ENCODE measurements at regions not wholly inside any gene's neighbourhood (a gene's known extent, or its start where the extent isn't known, plus 50 kb on each side); places are given as distances from the start of the nearest gene placed in this dataset.
"Not testable (repeated sequence)": the region's sequence is repeated elsewhere in the genome, so short reads cannot be mapped to it uniquely, and the experiment has no call there.

DNA sequence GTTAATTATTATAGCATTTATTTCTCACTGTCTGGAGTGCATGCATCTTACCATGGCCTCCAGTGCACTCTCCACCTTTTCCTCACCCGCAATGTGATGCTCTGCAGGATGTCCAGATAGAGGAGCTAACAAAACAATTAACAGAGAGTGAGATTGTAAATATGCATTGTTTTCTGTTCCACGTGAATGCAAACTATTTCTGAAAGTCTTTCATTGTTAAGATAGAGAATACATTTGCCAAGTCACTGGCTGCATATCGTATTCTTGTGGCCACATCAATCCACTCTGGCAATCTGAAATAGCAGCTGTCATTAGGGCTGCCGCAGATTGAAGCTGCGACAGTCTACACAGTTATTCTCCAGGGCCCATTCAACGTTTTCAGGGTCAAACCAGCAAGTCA, 143.8 kb downstream of the DUSP10 start:
- DNase-seq: no peak

GRCh38 chr1:221601166-221601565, 140.7 kb downstream of the DUSP10 start:
- no peak for DNase-seq

DNA sequence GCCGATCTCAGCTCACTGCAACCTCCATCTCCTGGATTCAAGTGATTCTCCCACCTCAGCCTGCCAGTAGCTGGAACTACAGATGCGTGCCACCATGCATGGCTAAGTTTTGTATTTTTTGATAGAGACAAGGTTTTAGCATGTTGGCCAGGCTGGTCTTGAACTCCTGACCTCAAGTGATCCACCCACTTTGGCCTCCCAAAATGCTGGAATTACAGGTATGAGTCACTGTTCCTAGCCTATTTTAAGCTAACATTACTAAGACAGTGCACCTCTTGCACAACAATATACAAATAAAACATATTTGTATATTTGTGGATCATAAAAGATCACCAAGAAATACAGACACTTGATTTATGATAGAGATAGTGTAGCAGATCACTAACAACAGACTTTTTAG, 139.1 kb downstream of the DUSP10 start:
- no peak for DNase-seq

DNA sequence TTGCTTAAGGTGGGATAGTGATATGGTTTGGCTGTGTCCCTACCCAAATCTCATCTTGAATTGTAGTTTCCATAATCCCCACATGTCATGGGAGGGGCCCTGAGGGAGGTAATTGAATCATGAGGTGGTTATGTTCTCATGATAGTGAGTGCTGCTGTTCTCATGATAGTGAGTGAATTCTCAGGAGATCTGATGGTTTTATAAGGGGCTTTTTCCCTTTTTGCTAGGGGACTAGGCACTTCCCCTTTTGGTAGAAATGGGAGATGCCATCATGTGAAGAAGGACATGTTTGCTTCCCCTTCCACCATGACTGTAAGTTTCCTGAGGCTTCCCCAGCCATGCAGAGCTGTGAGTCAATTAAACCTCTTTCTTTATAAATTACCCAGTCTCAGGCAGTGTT, 137.5 kb downstream of the DUSP10 start:
- not testable (repeated sequence) for DNase-seq

GRCh38 chr1:221604948-221605347, 136.9 kb downstream of the DUSP10 start:
- no peak for DNase-seq

GRCh38 chr1:221605569-221605968, 136.3 kb downstream of the DUSP10 start:
- no peak for DNase-seq

DNA sequence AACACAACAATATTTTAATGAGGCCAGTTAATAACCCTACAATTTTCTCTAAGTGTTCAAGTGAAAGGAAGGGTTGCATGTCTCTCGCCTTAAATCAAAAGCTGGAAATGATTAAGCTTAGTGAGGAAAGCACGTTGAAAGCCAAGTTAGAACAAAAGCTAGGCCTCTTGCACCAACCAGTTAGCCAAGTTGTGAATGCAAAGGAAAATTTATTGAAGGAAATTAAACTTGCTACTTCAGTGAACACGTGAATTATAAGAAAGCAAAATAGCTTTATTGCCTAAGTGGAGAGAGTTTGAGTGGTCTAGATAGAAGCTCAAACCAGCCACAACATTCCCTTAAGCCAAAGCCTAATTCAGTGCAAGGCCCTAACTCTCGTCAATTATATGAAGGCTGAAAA, 135.6 kb downstream of the DUSP10 start:
- no peak for DNase-seq

DNA sequence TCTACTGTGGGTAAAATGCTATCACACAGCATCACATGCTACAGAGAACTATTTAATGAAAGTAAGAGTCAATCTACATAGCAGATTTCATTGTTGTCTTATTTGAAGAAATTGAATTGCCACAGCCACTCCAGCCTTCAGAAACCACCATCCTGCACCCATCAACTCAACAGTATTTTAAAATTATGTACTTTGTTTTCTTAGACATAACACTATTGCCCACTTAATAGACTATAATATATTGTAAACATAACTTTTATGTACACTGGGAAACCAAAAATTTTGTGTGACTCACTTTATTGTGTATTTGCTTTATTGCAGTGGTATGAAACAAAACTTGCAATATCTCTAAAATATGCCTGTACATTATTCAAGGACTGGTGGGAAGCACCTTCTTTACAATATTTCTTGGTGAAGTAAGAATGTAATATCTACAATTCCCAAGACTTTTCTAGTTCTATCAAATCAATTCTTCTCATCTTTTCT, 133.0 kb downstream of the DUSP10 start:
- no peak for DNase-seq

DNA sequence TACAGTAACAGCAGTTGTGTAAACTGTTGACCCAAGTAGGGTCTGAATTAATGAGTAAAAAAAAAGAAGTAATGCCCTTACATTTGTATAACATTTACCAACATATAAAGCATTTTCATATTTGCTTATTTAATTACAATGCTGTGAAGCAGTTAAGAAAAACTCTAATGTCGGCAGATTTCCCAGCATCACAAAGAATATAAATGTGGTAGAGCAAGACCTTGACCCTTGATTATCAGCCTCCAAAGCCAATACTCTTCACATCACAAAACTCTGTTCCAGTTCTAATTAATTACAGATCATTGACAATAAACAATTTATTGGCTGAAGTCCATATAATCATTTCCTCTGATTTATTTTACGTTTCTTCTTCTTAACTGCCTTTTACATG, 130.2 kb downstream of the DUSP10 start:
- DNase-seq: no peak

DNA sequence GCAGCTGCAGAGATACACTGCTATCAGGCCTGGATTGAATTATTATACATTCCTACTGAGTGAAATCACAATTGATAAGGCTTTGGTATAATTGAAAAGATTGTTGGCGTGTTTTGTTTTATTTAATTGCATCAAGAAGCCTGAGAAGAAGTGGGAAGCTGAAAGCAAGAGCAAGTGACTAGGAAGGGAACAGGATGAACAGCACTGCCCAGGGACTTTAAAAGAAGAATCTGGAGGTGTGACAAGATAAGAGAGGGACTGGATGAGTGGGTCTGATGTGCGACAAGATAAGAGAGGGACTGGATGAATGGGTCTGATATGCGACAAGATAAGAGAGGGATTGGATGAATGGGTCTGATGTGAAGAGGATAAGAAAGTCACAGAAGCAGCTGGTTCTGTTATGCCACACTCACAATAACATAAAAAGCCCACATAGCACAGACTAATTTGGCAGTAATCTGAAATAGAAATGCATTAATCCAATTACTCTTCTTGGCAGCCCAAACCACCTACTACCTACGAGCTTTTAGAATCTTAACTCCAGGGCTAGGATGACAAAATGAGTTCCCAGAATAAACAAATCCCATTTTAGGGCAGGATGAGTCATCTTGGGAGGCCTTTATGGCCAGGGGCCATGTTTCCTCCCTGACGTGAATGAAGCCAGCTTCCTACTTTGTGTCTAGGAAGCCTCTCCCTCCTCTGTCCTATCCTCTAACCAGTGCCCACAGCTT, 129.7 kb downstream of the DUSP10 start:
- no peak for DNase-seq

DNA sequence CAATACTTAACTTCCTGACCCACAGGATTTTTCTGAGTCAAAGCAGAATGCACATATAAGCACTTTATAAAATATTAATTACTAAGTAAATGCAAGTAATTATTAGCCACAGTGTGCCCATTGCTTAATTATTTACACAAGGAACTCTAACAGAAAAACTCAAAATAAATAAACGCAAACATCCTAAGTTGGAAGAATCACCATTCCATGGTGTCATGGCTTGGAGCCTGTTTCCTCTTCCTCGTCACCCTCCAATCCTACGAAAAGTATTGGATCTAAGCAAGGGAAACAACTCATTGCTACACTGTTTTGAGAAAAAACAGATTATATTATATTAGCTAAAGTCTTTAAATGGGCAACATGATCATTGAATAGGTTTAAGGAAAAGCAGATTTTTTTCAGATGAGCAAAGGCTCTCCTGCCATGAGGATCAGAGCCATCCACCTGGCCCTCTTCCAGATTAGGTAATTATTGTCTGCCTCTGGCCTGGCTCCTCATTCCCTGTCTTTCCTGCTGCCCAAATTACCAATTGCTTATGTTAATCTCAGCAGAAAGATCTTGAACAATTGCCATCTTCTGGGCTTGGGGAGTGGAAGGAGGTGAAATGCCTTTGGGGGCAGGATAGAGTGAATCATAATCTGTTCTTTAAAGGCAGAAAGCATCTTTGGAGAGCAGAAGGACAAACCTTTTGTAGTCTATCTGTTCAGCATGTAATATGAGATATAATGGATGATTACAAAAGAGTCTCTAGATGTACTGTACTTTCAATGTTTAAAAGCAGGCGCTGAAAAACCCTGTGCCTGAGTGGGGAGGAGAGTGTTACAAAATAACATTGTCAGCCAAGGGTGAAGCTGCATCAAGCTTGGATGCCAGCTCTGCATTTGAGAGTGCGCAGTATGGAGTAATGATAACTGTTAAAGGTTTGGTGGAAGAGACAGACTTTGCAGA, 121.2 kb downstream of the DUSP10 start:
- DNase-seq: no peak

- DNase-seq: no peak
Observed at GRCh38 chr1:221621683-221622082, 120.2 kb downstream of the DUSP10 start.

DNA sequence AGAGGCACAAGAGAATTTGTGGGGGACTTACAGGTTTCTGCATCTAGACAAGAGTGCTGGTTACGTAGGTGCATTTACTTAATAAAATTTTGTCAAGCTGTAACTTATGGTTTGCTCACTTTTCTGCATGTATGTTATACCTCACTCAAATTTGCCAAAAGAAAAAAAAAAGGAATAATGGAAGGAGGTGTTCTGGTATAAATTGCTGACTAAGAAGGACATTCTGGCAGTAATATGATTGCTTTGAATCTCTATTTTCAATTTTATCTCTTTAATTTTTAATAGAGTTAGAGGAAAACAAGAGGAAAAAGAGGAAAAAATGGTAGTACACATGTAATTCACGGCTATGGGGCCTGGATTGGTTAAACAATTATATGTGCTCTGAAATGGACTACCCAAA, 119.5 kb downstream of the DUSP10 start:
- no peak for DNase-seq

- no peak for DNase-seq
Observed at GRCh38 chr1:221625026-221625425, 116.9 kb downstream of the DUSP10 start.

DNA sequence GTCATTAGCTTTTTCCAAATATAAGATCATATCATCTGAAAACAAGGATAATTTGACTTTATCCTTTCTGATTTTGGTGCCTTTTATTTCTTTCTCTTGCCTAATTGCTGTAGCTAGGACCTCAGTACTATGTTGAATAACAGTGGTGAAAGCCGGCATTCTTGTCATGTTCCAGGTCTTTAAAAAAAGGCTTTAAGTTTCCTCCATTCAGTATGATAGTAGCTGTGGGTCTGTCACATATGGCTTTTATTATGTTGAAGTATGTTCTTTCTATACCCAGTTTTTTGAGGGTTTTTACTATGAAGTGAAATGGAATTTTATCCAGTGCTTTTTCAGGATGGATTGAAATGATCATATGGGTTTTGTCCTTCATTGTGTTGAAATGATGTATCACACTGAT, 115.8 kb downstream of the DUSP10 start:
- DNase-seq: no peak

DNA sequence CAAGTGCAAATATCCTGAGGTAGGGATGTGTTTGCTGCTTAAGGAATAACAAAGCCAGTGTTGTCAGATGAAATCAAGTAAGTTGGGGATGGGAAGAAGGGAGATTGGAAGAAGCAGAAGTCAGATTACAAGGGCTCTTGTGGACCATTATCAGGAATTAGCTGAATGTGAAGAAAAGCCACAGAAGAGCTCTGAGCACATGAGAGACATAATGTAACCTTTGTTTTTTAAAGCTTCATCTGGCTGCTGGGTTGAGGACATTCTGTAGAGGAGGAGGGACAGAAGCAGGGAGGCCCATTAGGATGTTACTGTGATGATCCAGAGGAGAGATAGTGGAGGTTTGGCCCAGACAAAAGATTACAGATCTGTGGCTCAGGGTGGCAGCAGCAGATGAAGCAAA, 111.7 kb downstream of the DUSP10 start:
- no peak for DNase-seq

DNA sequence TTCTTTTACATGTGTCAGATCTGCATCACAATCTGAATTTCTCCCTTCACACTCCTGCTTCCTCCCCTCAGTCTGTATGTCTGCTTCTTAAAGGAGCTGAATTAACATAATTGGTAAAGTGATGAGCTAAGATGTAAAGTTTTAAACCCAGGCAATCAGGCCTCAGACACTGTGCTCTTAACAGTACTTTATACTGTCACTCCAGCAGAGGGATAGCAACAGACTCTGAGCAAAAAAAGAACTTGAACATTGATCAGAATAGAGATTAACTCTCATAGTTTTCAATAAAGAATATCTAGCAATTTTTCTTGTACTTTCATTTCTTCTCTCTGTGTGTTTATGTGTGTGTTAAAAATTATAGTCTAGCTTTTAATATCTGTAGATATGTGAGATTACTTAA, 110.3 kb downstream of the DUSP10 start:
- DNase-seq: no peak

DNA sequence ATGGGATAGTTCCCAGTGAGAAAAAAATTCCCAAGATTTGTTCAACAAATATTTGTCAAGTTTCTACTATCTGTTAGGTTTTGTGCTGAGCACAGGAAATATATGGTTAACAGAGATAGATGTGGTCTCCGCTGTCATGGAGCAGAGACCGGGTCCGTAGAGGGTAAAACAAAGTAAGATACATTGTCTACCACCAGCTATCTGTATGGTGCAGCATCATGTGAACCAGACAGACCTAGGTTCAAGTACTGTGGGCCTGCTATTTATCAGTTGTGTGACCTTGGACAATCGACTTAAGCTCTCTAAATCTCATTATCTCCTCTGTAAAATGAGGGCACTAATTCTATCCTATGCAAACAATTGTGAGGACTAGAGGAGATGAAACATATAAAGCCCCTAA, 109.8 kb downstream of the DUSP10 start:
- DNase-seq: no peak

DNA sequence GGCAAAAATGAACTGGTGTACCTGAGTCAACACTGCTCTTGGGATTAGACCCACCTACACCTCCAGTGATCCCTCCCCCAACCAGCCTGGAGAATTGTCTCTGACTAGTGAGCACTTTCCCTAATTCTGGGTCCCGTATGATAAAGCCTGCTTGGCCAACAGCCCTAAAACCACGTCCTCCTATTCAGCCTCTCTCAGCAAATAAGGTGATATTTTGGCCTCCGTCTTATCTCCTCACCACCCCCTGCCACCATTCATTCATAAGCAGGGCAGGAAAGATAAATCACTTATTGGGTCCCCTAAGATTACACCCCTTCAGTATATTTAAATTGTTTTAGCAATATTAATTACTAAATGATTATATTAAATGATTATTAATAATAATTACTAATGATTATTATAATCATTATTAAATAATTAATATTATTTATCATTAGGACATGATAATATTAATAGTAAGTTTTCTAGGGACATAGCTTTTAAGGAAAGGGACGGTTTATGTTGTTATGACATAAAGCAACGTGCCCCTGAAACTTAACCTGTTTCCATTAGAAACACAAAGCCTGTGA, 108.0 kb downstream of the DUSP10 start:
- DNase-seq: no peak

DNA sequence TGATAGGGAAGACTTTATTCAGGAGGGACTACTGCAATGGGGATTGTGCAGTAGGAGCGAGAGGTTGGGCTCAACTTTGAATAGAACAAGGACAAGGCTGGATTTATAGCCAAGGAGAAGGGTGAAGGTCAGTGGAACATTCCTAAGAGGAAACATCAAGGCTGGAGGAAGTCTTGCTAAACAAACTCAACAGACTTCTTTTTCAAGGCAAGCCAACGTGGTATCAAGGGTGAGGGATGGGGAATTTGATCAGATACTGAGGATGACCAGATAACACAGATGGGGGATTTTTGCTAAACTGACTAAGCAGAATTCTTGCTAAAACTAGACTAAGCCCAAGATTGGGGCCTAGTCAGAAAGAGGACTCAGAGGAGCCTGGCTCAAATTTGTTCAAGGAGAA, 107.3 kb downstream of the DUSP10 start:
- no peak for DNase-seq

GRCh38 chr1:221635305-221635704, 106.6 kb downstream of the DUSP10 start:
- no peak for DNase-seq

- DNase-seq: no peak
Observed at GRCh38 chr1:221636096-221636495, 105.8 kb downstream of the DUSP10 start.

GRCh38 chr1:221636967-221637366, 104.9 kb downstream of the DUSP10 start:
- DNase-seq: no peak

DNA sequence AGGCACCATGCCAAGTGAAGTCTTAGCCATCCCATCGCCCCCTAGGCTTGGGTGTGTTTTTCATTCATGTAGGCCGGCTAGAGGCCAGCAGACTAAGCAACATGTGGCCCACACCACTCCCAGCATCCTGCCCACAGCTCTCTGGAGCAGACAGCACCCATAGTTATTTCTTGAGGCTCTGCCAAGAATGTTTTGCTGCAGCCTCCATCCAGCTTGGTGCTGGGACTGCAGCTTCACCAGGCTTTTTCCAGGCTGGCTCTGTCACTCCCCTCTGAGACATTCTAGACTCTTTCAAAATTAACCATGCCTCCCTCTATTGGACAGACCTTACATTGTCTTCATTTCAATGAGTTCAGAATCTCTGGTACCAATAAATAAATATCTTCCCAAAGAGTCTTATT, 104.2 kb downstream of the DUSP10 start:
- no peak for DNase-seq

Measured in CD4-positive, alpha-beta T cell treated with Interleukin-21 for 1 hour (primary cell).